NB4 (cell line): ENCODE measurements at regions not wholly inside any gene's neighbourhood (a gene's known extent, or its start where the extent isn't known, plus 50 kb on each side); places are given as distances from the start of the nearest gene placed in this dataset.

Experiments used
- MYC ChIP-seq: IDR thresholded peaks from 2 replicates; pipeline ENCODE4 v1.6.1; 2011; ENCODE audit warnings: low read depth, low read length
- POLR2A ChIP-seq: IDR thresholded peaks from 2 replicates; pipeline ENCODE4 v1.6.1; 2011; ENCODE audit warnings: mild to moderate bottlenecking; ENCODE audit not compliant: insufficient read length; ENCODE audit errors: extremely low read depth
- TF ChIP-seq, protein P1 (sequence below): IDR thresholded peaks from one replicate; pipeline ENCODE4 v1.5.1; 2012; ENCODE audit warnings: low read depth, low read length
- TF ChIP-seq, protein P2 (sequence below): IDR thresholded peaks from 2 replicates; pipeline ENCODE4 v1.6.1; 2011; ENCODE audit warnings: low read depth, low read length

- TF ChIP-seq POLR2A (no peak), MYC (no peak)
- TF ChIP-seq, protein P1, sequence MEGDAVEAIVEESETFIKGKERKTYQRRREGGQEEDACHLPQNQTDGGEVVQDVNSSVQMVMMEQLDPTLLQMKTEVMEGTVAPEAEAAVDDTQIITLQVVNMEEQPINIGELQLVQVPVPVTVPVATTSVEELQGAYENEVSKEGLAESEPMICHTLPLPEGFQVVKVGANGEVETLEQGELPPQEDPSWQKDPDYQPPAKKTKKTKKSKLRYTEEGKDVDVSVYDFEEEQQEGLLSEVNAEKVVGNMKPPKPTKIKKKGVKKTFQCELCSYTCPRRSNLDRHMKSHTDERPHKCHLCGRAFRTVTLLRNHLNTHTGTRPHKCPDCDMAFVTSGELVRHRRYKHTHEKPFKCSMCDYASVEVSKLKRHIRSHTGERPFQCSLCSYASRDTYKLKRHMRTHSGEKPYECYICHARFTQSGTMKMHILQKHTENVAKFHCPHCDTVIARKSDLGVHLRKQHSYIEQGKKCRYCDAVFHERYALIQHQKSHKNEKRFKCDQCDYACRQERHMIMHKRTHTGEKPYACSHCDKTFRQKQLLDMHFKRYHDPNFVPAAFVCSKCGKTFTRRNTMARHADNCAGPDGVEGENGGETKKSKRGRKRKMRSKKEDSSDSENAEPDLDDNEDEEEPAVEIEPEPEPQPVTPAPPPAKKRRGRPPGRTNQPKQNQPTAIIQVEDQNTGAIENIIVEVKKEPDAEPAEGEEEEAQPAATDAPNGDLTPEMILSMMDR = no peak
- TF ChIP-seq, protein P2, sequence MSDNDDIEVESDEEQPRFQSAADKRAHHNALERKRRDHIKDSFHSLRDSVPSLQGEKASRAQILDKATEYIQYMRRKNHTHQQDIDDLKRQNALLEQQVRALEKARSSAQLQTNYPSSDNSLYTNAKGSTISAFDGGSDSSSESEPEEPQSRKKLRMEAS = no peak
Measured at GRCh38 chr5:124941051-124942049, 194.9 kb upstream of the ZNF608 start.
